ENCODE measurements at regions not wholly inside any gene's neighbourhood (a gene's known extent, or its start where the extent isn't known, plus 50 kb on each side); places are given as distances from the start of the nearest gene placed in this dataset.

DNA sequence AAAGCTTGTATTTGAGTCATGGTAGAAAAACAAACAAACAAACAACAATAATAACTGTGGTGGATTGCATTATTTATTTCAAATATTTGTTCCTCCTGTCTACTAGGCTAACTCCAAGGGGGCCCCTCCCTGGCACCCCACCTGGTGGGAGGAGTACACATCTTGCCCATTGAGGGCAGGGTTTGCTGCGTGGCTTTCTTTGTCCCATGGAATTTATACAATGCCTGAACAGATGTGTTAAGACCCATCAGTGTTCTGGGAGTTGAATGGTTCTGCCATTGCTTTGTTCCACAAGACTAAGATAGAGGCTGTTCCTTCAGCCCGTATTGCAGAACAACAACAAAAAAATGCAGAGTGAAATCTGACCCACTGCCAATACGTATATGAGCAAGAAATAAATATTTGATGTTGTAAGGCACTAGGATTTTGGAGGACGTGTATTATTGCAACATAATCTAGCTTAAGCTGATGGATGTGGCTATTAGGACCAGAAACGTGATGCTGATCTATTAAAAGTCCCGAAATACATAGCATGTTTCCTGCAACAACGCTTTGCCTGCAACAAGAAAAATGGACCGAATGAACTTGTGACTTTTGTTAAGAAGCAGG is 119.1 kb upstream of the JCAD start:
- TF ChIP-seq CTCF (IDR thresholded peaks at IDR 0.05; ENCODE audit: low read length), result no peak
- TF ChIP-seq EZH2 (IDR thresholded peaks at IDR 0.05; ENCODE audit: borderline replicate concordance, low read length), result no peak
